Activated CD8-positive, alpha-beta T cell treated with anti-CD3 and anti-CD28 coated beads for 36 hours (primary cell): ENCODE measurements at regions not wholly inside any gene's neighbourhood (a gene's known extent, or its start where the extent isn't known, plus 50 kb on each side); places are given as distances from the start of the nearest gene placed in this dataset.

Experiments
- ATAC-seq: fragments of 200-7000 bp; cut with Tn5 transposase; one replicate; pipeline ENCODE4 v1.10.0; 2021; ENCODE audit warnings: mild to moderate bottlenecking, moderate library complexity
- CTCF ChIA-PET: fragments of 350-600 bp; sonication (Branson Sonifier 250); formaldehyde crosslinking; loops from one replicate; lab custom pipeline; 2021; ENCODE audit warnings: antibody characterized with exemption; lab: Charles Lee
- POLR2A ChIA-PET: fragments of 350-600 bp; sonication (Branson Sonifier 250); formaldehyde crosslinking; loops from one replicate; lab custom pipeline; 2021; ENCODE audit warnings: antibody characterized with exemption; lab: Charles Lee
- DNase-seq: peaks from one replicate; pipeline ENCODE4 v3.0.0-alpha.2; 2020
- H3K27ac Mint-ChIP-seq: one replicate; pipeline ENCODE4 v1.8.0; 2021; ENCODE audit warnings: mild to moderate bottlenecking, mixed read lengths
- H3K27me3 Mint-ChIP-seq: one replicate; pipeline ENCODE4 v1.8.0; 2021; ENCODE audit warnings: mixed read lengths
- H3K36me3 Mint-ChIP-seq: one replicate; pipeline ENCODE4 v1.8.0; 2021; ENCODE audit warnings: low read depth, mixed read lengths
- H3K4me1 Mint-ChIP-seq: one replicate; pipeline ENCODE4 v1.8.0; 2021; ENCODE audit warnings: low read depth, mixed read lengths
- H3K4me3 Mint-ChIP-seq: one replicate; pipeline ENCODE4 v1.8.0; 2021; ENCODE audit warnings: mild to moderate bottlenecking, moderate library complexity, mixed read lengths
- H3K9me3 Mint-ChIP-seq: one replicate; pipeline ENCODE4 v1.8.0; 2021; ENCODE audit warnings: mixed read lengths
- intact Hi-C: fragments of 100-400 bp; cut with micrococcal nuclease; formaldehyde crosslinking; loops from one replicate; pipeline ENCODE4 v1.10.0; 2022
- TF ChIP-seq, protein P1 (sequence below): fragments of 200-600 bp; IDR thresholded peaks from one replicate; pipeline ENCODE4 v1.8.0; 2022; ENCODE audit warnings: antibody characterized with exemption, mild to moderate bottlenecking

DNA sequence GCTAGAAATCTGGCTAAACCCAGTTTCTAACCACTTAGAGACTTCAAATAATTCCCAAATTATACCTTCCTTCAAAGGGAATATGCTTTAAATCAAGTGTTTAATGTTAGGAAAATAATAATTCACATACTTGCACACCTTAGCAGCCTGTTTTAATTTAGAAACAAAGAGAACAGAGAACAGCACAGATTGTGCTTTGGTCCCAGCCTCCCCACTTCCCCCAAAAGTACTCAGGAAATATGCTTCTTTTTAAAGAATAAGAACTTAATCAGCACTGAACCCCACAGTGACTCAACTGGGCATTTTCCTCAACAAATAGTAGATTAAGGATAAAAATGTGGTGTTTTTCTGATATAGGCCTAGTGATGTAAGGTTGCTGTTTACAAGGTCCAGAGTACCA is 295.8 kb downstream of the GBA3 start:
- H3K27ac Mint-ChIP-seq = no peak overlapping the region
- DNase-seq (no peak), ATAC-seq (no peak)
- TF ChIP-seq, protein P1, sequence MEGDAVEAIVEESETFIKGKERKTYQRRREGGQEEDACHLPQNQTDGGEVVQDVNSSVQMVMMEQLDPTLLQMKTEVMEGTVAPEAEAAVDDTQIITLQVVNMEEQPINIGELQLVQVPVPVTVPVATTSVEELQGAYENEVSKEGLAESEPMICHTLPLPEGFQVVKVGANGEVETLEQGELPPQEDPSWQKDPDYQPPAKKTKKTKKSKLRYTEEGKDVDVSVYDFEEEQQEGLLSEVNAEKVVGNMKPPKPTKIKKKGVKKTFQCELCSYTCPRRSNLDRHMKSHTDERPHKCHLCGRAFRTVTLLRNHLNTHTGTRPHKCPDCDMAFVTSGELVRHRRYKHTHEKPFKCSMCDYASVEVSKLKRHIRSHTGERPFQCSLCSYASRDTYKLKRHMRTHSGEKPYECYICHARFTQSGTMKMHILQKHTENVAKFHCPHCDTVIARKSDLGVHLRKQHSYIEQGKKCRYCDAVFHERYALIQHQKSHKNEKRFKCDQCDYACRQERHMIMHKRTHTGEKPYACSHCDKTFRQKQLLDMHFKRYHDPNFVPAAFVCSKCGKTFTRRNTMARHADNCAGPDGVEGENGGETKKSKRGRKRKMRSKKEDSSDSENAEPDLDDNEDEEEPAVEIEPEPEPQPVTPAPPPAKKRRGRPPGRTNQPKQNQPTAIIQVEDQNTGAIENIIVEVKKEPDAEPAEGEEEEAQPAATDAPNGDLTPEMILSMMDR = no peak
- intact Hi-C loops = no loop called here
- no peaks in the 10 kb centered on the region for H3K36me3 Mint-ChIP-seq
- CTCF ChIA-PET = interaction anchor here (1.0 kb wide), 1 partner anchor 90 kb away, joined by 3 read pairs; no protein-coding TSS in a partner anchor
- peaks cover 9% of the 10 kb centered on the region for H3K9me3 Mint-ChIP-seq
- no peaks in the 10 kb centered on the region for H3K27me3 Mint-ChIP-seq
- POLR2A ChIA-PET = no interaction called here
- no peaks in the 10 kb centered on the region for H3K4me1 Mint-ChIP-seq
- H3K4me3 Mint-ChIP-seq = no peak overlapping the region

DNA sequence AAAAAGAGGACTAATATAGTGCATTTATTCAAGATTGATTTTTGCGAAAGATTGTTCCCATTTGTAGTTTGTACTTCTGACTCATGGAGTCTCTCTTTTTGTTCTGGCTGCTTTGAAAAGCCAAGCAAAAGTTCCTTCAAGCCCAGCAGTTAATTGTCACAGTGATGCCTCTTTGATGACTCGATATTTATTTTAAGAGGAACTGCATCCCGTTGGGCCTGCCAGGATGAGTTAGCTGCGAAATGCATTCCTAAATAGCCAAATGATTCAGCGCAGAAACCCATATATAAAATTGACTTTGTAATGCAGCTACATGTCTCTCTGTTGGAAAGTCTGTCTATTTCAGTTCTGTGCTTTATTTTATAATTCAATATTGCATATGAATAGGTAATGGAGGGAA is 295.1 kb downstream of the GBA3 start:
- DNase-seq (no peak), ATAC-seq (no peak)

DNA sequence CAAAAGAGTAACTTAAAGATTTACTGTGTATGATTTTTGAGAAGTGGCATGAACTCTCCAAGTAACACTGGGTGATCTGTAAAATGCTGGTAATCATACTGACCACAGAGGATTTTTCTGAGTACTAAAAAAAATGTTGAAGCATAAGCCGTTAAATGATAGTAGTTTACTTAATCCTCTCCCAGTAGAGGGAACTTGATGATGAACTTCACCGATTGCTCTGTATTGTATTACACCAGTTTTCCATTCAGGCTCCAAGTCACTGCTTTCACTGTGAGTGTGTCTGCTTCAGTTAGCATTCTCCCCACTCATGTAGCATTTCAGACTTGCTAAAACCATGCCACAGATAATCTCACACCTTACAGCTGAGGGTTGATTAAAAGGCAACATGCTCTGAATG is 294.1 kb downstream of the GBA3 start:
- ATAC-seq = no peak
- Mint-ChIP-seq H3K9me3 (peaks cover 11% of the 10 kb centered on the region), H3K4me3 (no peak overlapping the region), H3K27me3 (no peaks in the 10 kb centered on the region), H3K36me3 (no peaks in the 10 kb centered on the region), H3K27ac (no peak overlapping the region), H3K4me1 (no peaks in the 10 kb centered on the region)
- no peak for DNase-seq
- TF ChIP-seq, protein P1 = no peak
- intact Hi-C loops = no loop called here
- ChIA-PET CTCF (no interaction called here), POLR2A (no interaction called here)

More for the DNA sequence above, 295.1 kb downstream of the GBA3 start:
- Mint-ChIP-seq H3K27me3 (no peaks in the 10 kb centered on the region), H3K36me3 (no peaks in the 10 kb centered on the region), H3K9me3 (peaks cover 11% of the 10 kb centered on the region), H3K27ac (no peak overlapping the region), H3K4me3 (no peak overlapping the region), H3K4me1 (no peaks in the 10 kb centered on the region)
- CTCF ChIA-PET = interaction anchor here (1.0 kb wide), 1 partner anchor 89 kb away, joined by 3 read pairs; no protein-coding TSS in a partner anchor
- intact Hi-C loops = no loop called here
- POLR2A ChIA-PET = no interaction called here
- TF ChIP-seq, protein P1 = no peak

DNA sequence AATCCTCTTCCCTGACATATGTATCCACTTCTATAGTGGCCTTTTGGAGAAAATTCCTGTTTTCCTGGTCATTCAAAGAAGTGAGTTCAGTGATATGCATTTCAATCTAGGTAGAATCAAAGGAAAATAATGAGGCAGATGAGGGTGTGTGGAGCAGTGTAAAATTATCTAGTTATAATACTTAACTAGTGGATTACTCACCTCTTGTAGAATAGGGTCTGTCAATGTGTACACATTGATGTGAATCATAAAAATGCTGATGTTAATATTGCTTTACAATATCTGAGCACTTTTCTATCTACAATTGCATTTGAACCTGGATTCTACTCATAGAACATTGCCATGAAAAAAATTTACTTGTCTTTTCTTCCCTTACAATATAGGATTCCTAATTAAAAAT is 293.5 kb downstream of the GBA3 start:
- CTCF ChIA-PET = no interaction called here
- Mint-ChIP-seq H3K27ac (no peak overlapping the region), H3K4me3 (no peak overlapping the region), H3K4me1 (no peaks in the 10 kb centered on the region), H3K36me3 (no peaks in the 10 kb centered on the region), H3K27me3 (no peaks in the 10 kb centered on the region), H3K9me3 (peaks cover 11% of the 10 kb centered on the region)
- TF ChIP-seq, protein P1 = no peak
- DNase-seq = no peak
- POLR2A ChIA-PET = no interaction called here
- intact Hi-C loops = no loop called here
- ATAC-seq = no peak

DNA sequence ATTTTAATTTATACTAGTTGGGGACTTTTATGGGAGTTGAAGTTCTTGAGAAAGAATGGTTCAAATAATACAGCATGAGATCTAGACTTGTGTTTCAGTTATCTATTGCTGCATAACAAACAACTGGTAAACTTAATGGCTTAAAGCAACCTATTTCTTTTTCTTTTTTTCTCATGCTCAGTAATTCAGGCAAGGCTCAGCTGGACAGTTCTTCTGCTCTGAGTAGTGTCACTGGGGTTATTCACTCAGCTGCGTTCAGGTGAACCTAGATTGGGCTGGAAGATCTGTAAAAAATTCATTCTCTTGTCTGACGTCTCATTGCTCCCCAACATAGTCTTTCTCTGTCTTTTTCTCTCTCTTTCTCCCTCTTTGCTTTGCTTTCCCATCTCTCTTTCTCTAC is 291.7 kb downstream of the GBA3 start:
- Mint-ChIP-seq H3K4me3 (no peak overlapping the region), H3K4me1 (no peaks in the 10 kb centered on the region), H3K9me3 (peaks cover 11% of the 10 kb centered on the region), H3K36me3 (no peaks in the 10 kb centered on the region), H3K27ac (no peak overlapping the region), H3K27me3 (no peaks in the 10 kb centered on the region)
- no peak for ATAC-seq
- ChIA-PET CTCF (no interaction called here), POLR2A (no interaction called here)
- no peak for DNase-seq
- intact Hi-C loops = no loop called here
- TF ChIP-seq, protein P1 = no peak
